MCF 10A (cell line): ENCODE measurements at regions not wholly inside any gene's neighbourhood (a gene's known extent, or its start where the extent isn't known, plus 50 kb on each side); places are given as distances from the start of the nearest gene placed in this dataset.
A peak's percentile ranks its signal among the peaks of the same experiment; 100 is the strongest.

Experiments used
- BruUV-seq: library from RNA; stranded (reverse); fragments of 400-500 nt; replicated peaks from 2 replicates; lab custom pipeline; 2021; lab: Mats Ljungman, UMichigan
- CTCF ChIA-PET: fragments of 300-600 bp; sonication (Branson Sonifier 250); formaldehyde crosslinking; extraction: SDS; loops from one replicate; lab custom pipeline; 2021; ENCODE audit warnings: antibody characterized with exemption, inconsistent platforms; lab: Yijun Ruan, JAX
- POLR2A ChIA-PET: fragments of 300-600, 350-650 bp; sonication (Branson Sonifier 250); formaldehyde crosslinking; extraction: SDS; loops from one replicate; lab custom pipeline; 2020; ENCODE audit warnings: antibody characterized with exemption, inconsistent platforms; lab: Yijun Ruan, JAX
- DNase-seq: peaks from one replicate; pipeline ENCODE4 v3.0.0-alpha.2; 2018; ENCODE audit not compliant: unreplicated experiment
- H3K27ac Mint-ChIP-seq: one replicate; pipeline ENCODE4 v1.8.0; 2022; ENCODE audit warnings: mild to moderate bottlenecking, low read depth, mixed read lengths; ENCODE audit not compliant: unreplicated experiment
- H3K27me3 Mint-ChIP-seq: one replicate; pipeline ENCODE4 v1.8.0; 2022; ENCODE audit warnings: mixed read lengths; ENCODE audit not compliant: insufficient read depth, unreplicated experiment
- H3K36me3 Mint-ChIP-seq: one replicate; pipeline ENCODE4 v1.8.0; 2022; ENCODE audit warnings: mild to moderate bottlenecking, moderate library complexity, mixed read lengths; ENCODE audit not compliant: insufficient read depth, unreplicated experiment
- H3K4me1 Mint-ChIP-seq: one replicate; pipeline ENCODE4 v1.8.0; 2022; ENCODE audit warnings: mixed read lengths; ENCODE audit not compliant: insufficient read depth, unreplicated experiment
- H3K4me3 Mint-ChIP-seq: one replicate; pipeline ENCODE4 v1.8.0; 2022; ENCODE audit warnings: mild to moderate bottlenecking, moderate library complexity, mixed read lengths; ENCODE audit not compliant: unreplicated experiment
- H3K9me3 Mint-ChIP-seq: one replicate; pipeline ENCODE4 v1.8.0; 2022; ENCODE audit warnings: mixed read lengths; ENCODE audit not compliant: unreplicated experiment
- intact Hi-C: fragments of 100-400 bp; cut with micrococcal nuclease; formaldehyde crosslinking; loops from 2 replicates; pipeline ENCODE4 v1.14.1; 2022
- TF ChIP-seq, protein P1 (sequence below): fragments of 200-600 bp; IDR thresholded peaks from one replicate; pipeline ENCODE4 v1.8.0; 2022; ENCODE audit warnings: antibody characterized with exemption, mild to moderate bottlenecking; ENCODE audit not compliant: unreplicated experiment

DNA sequence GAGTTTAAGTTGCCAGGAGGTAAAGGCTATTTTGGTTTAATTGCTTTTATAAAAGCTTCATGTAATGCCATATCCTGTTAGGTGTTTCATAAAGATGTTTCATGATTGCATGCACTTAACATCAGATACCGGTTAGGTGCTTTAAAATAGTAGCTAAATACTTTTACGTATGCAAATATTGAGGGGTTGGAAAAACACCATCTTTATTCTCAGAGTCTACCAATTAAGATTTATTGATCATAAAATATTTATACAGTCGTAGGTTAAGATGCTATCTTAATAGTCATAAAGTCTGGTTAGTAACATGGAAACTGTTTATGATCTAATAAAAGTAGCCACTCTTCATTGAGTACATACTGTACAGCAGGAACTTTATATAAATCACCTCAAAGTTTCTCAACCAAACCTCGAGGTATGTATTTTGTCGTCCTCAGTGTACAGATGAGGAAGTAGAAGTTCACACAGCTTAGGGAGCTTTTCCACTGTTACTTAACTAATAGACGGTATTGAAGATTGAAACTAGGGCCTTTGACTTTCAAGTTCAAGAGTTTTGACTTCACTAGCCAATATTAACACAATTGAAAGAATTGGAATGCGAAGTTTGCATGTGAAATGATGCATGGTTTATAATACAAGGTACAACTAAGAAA is 897.1 kb downstream of the GATA3 start:
- Mint-ChIP-seq H3K4me1 (peaks cover 4% of the 10 kb centered on the region), H3K4me3 (no peak overlapping the region), H3K27ac (no peak overlapping the region), H3K36me3 (no peaks in the 10 kb centered on the region), H3K27me3 (no peaks in the 10 kb centered on the region), H3K9me3 (no peaks in the 10 kb centered on the region)
- intact Hi-C loops = no loop called here
- TF ChIP-seq, protein P1, sequence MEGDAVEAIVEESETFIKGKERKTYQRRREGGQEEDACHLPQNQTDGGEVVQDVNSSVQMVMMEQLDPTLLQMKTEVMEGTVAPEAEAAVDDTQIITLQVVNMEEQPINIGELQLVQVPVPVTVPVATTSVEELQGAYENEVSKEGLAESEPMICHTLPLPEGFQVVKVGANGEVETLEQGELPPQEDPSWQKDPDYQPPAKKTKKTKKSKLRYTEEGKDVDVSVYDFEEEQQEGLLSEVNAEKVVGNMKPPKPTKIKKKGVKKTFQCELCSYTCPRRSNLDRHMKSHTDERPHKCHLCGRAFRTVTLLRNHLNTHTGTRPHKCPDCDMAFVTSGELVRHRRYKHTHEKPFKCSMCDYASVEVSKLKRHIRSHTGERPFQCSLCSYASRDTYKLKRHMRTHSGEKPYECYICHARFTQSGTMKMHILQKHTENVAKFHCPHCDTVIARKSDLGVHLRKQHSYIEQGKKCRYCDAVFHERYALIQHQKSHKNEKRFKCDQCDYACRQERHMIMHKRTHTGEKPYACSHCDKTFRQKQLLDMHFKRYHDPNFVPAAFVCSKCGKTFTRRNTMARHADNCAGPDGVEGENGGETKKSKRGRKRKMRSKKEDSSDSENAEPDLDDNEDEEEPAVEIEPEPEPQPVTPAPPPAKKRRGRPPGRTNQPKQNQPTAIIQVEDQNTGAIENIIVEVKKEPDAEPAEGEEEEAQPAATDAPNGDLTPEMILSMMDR = no peak
- no peak for DNase-seq
- POLR2A ChIA-PET = interaction anchor here (1.0 kb wide), 1 partner anchor 1164 kb away, joined by 3 read pairs; the partner anchor contains the start of genes ATP5F1C and KIN
- CTCF ChIA-PET = interaction anchor here (0.6 kb wide), 1 partner anchor 1801 kb away, joined by 3 read pairs; no protein-coding TSS in a partner anchor
- no TSS peak for BruUV-seq

DNA sequence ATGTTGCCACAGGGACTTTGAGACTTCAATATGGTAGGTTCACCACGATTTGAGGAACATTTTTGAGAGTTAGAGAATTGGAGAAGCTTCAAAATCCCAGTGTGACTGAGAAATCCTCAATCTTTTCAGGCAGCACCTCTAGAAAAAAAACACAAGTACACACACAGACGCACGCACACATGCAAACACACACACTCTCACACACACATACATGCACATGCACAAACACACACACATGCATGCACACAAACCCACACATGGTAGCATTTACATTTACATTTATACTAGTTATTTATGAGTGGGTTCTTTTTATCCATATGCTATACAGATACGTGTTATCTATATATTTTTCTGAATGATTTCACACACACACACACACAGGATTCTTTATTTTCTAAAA is 901.9 kb downstream of the GATA3 start:
- H3K4me3 Mint-ChIP-seq = no peak overlapping the region
- no peaks in the 10 kb centered on the region for H3K9me3 Mint-ChIP-seq
- intact Hi-C loops = no loop called here
- CTCF ChIA-PET = no interaction called here
- H3K27ac Mint-ChIP-seq = no peak overlapping the region
- POLR2A ChIA-PET = no interaction called here
- peaks cover 4% of the 10 kb centered on the region for H3K4me1 Mint-ChIP-seq
- TF ChIP-seq, protein P1 = no peak
- DNase-seq = no peak
- no peaks in the 10 kb centered on the region for H3K36me3 Mint-ChIP-seq
- no peaks in the 10 kb centered on the region for H3K27me3 Mint-ChIP-seq
- BruUV-seq = no TSS peak

DNA sequence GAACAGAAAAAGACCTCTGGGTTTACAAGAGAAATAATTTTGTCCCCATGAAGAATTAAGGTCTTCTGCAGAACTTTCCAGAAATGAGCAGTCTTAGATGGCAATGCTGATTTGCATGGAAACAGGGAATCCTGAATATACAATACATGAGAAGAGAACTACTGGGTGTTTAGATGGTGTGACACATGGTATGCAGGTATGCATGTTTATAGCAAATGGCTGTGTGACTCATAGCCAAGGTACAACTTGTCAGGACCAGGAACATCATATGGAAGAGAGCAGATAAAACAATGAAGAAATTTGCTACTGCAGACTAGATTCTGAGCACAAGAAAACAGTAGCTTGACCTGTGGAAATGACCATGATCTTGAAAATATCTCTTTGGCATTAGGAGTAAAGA is 907.8 kb downstream of the GATA3 start:
- H3K9me3 Mint-ChIP-seq = no peaks in the 10 kb centered on the region
- no peaks in the 10 kb centered on the region for H3K27me3 Mint-ChIP-seq
- H3K36me3 Mint-ChIP-seq = peaks cover 5% of the 10 kb centered on the region
- peaks cover 31% of the 10 kb centered on the region for H3K4me1 Mint-ChIP-seq
- H3K27ac Mint-ChIP-seq = no peak overlapping the region
- intact Hi-C loops = no loop called here
- no TSS peak for BruUV-seq
- peak; percentile 55 for DNase-seq
- no peak overlapping the region for H3K4me3 Mint-ChIP-seq
- ChIA-PET POLR2A (interaction anchor here (0.7 to 7.6 kb wide), 11 partner anchors 14 to 903 kb away, joined by 3 to 76 read pairs (median 5); no protein-coding TSS in a partner anchor), CTCF (interaction anchor here (0.6 to 1.7 kb wide), 7 partner anchors 12 to 247 kb away, joined by 3 to 7 read pairs (median 3); no protein-coding TSS in a partner anchor)
- TF ChIP-seq, protein P1 = no peak

DNA sequence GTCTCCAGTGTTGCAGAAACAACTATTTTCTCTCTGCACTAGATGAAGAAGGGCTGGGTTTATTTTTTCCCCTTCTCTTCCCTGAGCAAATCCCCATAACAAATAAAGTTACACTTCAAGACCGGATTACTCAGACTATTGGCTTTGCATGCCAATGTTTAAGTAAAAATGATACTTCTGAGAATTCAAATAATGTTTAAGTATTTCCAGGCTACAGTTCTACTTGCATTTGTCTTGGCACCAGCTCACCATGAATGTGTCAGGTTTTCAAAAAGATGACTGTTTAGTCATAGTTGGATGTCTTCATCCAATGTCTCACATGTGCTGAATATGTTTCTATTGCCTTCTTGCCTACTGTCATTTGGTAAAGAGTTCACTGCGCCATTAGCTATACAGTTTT is 912.6 kb downstream of the GATA3 start:
- peak; percentile 70 for DNase-seq
- no peak overlapping the region for H3K4me3 Mint-ChIP-seq
- H3K27me3 Mint-ChIP-seq = no peaks in the 10 kb centered on the region
- intact Hi-C loops = no loop called here
- peak overlapping the region; percentile 29 for H3K27ac Mint-ChIP-seq
- CTCF ChIA-PET = interaction anchor here (0.7 to 2.0 kb wide), 4 partner anchors 49 to 1443 kb away, joined by 3 to 5 read pairs (median 4); no protein-coding TSS in a partner anchor
- peaks cover 42% of the 10 kb centered on the region for H3K4me1 Mint-ChIP-seq
- TF ChIP-seq, protein P1 = no peak
- POLR2A ChIA-PET = interaction anchor here (0.7 to 7.6 kb wide), 14 partner anchors 10 to 242 kb away, joined by 3 to 76 read pairs (median 4); no protein-coding TSS in a partner anchor
- H3K9me3 Mint-ChIP-seq = peaks cover 7% of the 10 kb centered on the region
- H3K36me3 Mint-ChIP-seq = peaks cover 5% of the 10 kb centered on the region
- no TSS peak for BruUV-seq
